ENCODE measurements at regions not wholly inside any gene's neighbourhood (a gene's known extent, or its start where the extent isn't known, plus 50 kb on each side); places are given as distances from the start of the nearest gene placed in this dataset.
A peak's percentile ranks its signal among the peaks of the same experiment; 100 is the strongest.

DNA sequence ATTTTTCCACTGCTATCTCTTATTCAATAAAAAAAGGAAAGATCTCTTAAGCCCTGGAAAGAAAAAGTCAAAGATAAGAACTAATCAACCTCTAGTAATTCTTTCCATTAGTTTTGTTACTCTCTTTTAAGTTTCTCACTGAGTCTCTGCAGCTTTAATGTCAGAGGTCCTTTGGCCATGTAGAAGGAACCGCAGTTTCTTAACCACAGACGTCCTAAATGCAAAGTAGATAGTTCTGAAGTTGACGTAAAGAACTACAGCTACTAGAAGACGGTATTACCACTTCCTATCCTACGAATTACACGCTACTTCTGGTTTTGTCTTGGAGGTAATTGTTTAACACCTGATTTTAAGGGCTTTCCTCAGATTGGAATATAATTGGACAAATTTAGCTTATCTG, 325.9 kb downstream of the ANKRD50 start:
- H3K27me3 Mint-ChIP-seq (ENCODE audit: low read depth): peaks cover 8% of the 10 kb centered on the region
- H3K4me1 Mint-ChIP-seq: peaks cover 14% of the 10 kb centered on the region
- no peaks in the 10 kb centered on the region for H3K36me3 Mint-ChIP-seq (ENCODE audit: low read depth)
- no peaks in the 10 kb centered on the region for H3K9me3 Mint-ChIP-seq
- no peak overlapping the region for H3K27ac Mint-ChIP-seq
- TF ChIP-seq, protein P1, sequence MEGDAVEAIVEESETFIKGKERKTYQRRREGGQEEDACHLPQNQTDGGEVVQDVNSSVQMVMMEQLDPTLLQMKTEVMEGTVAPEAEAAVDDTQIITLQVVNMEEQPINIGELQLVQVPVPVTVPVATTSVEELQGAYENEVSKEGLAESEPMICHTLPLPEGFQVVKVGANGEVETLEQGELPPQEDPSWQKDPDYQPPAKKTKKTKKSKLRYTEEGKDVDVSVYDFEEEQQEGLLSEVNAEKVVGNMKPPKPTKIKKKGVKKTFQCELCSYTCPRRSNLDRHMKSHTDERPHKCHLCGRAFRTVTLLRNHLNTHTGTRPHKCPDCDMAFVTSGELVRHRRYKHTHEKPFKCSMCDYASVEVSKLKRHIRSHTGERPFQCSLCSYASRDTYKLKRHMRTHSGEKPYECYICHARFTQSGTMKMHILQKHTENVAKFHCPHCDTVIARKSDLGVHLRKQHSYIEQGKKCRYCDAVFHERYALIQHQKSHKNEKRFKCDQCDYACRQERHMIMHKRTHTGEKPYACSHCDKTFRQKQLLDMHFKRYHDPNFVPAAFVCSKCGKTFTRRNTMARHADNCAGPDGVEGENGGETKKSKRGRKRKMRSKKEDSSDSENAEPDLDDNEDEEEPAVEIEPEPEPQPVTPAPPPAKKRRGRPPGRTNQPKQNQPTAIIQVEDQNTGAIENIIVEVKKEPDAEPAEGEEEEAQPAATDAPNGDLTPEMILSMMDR (IDR thresholded peaks at IDR 0.05; ENCODE audit: unreplicated experiment in 3 of 3): no peak
- H3K4me3 Mint-ChIP-seq: no peak overlapping the region

DNA sequence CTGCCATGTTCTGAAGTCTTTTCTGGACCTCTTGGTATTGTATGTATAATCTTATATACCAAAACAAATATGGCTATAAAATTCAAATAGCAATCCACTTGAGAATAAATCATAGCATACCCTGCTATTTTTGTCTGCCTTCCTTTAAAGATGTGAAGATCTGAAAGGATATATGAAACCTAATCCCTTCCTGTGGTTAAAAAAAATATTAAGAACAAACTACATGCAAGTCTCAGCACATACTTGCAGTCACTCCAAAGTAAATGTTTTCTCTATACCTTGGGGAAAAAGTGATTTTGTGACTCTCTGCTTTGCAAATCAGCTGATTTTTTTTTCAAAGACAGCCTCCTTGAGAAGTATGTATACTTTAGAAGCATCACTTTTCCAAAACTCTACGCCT, 322.9 kb downstream of the ANKRD50 start:
- Mint-ChIP-seq H3K4me1 (peaks cover 14% of the 10 kb centered on the region), H3K36me3 (ENCODE audit: low read depth) (no peaks in the 10 kb centered on the region), H3K4me3 (no peak overlapping the region), H3K27ac (peak overlapping the region in 1 of 3 experiments; percentile 8), H3K27me3 (ENCODE audit: low read depth) (peaks cover 8% of the 10 kb centered on the region), H3K9me3 (peaks cover 3% of the 10 kb centered on the region)
- TF ChIP-seq, protein P1 (IDR thresholded peaks at IDR 0.05; ENCODE audit: unreplicated experiment in 3 of 3): no peak

DNA sequence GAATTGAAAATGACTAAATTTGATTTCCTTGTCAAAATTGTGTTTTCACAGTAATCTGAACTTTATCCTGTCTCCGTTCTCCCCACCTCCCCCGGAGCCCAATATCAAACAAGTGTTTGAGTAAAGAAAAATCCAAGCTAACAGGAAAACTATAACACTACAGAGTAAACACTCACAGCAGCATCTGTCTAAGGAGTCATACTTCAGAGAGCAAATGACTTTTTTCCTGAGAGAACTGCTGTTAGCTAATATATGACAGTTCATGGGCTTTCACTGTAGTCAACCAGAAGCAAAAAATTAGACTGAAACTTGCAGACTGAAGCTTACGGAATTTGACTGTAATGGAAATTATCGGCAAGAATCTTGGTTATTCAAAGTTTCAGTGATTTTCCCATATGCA, 321.7 kb downstream of the ANKRD50 start:
- Mint-ChIP-seq H3K27me3 (ENCODE audit: low read depth) (peaks cover 4% of the 10 kb centered on the region), H3K4me3 (no peak overlapping the region), H3K9me3 (peaks cover 3% of the 10 kb centered on the region), H3K4me1 (peaks cover 14% of the 10 kb centered on the region), H3K27ac (peak overlapping the region in 1 of 3 experiments; percentile 15), H3K36me3 (ENCODE audit: low read depth) (no peaks in the 10 kb centered on the region)
- TF ChIP-seq, protein P1 (IDR thresholded peaks at IDR 0.05; ENCODE audit: unreplicated experiment in 3 of 3): no peak

DNA sequence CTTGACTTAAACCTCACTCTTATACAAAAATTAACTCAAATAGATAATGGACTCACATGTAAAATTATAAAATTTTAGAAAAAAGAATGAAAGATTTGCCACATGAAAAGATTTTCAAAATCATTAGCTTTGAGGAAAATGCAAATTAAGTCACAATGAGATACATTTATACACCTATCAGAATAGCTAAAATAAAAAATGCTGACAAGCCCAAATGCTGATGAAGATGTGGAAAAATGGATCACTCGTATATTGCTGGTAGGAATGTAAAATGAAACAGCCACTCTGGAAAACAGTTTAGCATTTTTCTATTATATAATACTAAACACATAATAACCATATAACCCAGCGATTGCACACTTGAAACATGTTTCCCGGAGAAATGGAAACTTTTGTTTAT, 316.2 kb downstream of the ANKRD50 start:
- H3K27ac Mint-ChIP-seq: no peak overlapping the region
- H3K36me3 Mint-ChIP-seq (ENCODE audit: low read depth): no peaks in the 10 kb centered on the region
- H3K4me1 Mint-ChIP-seq: no peaks in the 10 kb centered on the region
- H3K27me3 Mint-ChIP-seq (ENCODE audit: low read depth): no peaks in the 10 kb centered on the region
- no peak overlapping the region for H3K4me3 Mint-ChIP-seq
- TF ChIP-seq, protein P1 (IDR thresholded peaks at IDR 0.05; ENCODE audit: unreplicated experiment in 3 of 3): no peak
- H3K9me3 Mint-ChIP-seq: peaks cover 3% of the 10 kb centered on the region

DNA sequence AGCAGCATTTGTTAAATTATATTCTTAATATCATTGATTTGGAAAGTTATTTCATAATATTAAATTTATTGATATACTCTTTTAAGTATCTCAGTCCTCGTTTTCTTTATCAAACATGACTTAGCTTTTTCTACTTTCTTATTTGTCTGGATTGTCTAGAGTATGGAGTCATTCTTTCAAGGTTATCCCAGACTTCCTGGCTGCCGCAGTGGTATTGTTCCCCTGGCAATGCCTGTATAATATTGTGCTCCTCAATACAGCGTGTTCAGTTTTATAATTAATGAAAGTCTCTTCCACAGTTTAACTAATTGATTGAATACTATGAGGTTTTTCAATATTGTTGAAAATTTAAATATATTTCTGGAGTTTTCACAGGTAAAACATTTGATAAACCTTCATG, 310.9 kb downstream of the ANKRD50 start:
- Mint-ChIP-seq H3K9me3 (peaks cover 7% of the 10 kb centered on the region), H3K4me1 (no peaks in the 10 kb centered on the region), H3K27ac (no peak overlapping the region), H3K36me3 (ENCODE audit: low read depth) (no peaks in the 10 kb centered on the region), H3K27me3 (ENCODE audit: low read depth) (no peaks in the 10 kb centered on the region), H3K4me3 (no peak overlapping the region)
- TF ChIP-seq, protein P1 (IDR thresholded peaks at IDR 0.05; ENCODE audit: unreplicated experiment in 3 of 3): no peak

DNA sequence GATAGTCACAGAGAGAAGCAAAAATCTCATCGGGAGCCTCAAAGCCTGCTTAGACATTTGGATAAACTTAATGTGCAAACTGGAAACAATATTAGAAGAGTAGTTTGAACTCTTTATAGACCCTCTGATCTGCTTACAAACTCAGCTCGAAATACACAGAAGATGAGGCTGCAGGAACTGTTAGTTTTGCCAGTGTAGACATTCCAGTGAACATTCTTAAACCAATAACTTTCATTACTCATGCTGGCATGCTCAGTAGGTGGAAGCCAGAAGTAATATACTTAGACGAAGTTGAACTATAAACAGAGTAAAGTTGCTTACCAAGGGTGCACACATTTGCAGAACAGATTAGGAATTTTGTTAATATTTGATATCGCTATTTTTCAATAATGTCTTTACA, 303.5 kb downstream of the ANKRD50 start:
- H3K4me3 Mint-ChIP-seq: no peak overlapping the region
- no peaks in the 10 kb centered on the region for H3K36me3 Mint-ChIP-seq (ENCODE audit: low read depth)
- no peak overlapping the region for H3K27ac Mint-ChIP-seq
- no peaks in the 10 kb centered on the region for H3K4me1 Mint-ChIP-seq
- TF ChIP-seq, protein P1 (IDR thresholded peaks at IDR 0.05; ENCODE audit: unreplicated experiment in 3 of 3): no peak
- H3K9me3 Mint-ChIP-seq: peaks cover 7% of the 10 kb centered on the region
- no peaks in the 10 kb centered on the region for H3K27me3 Mint-ChIP-seq (ENCODE audit: low read depth)
